Caco-2 (cell line): ENCODE measurements at regions not wholly inside any gene's neighbourhood (a gene's known extent, or its start where the extent isn't known, plus 50 kb on each side); places are given as distances from the start of the nearest gene placed in this dataset.
A peak's percentile ranks its signal among the peaks of the same experiment; 100 is the strongest.
"Not testable (repeated sequence)": the region's sequence is repeated elsewhere in the genome, so short reads cannot be mapped to it uniquely, and the experiment has no call there.

ENCODE experiments used
- BruUV-seq: library from RNA; stranded (reverse); fragments of 400-500 nt; replicated peaks from 2 replicates; lab custom pipeline; 2021; lab: Mats Ljungman, UMichigan
- CTCF ChIA-PET: fragments of 300-600 bp; sonication (Branson Sonifier 250); formaldehyde crosslinking; loops from one replicate; lab custom pipeline; 2022; ENCODE audit warnings: antibody characterized with exemption; lab: Charles Lee
- POLR2A ChIA-PET: fragments of 300-600 bp; sonication (Branson Sonifier 250); formaldehyde crosslinking; loops from one replicate; lab custom pipeline; 2022; ENCODE audit warnings: antibody characterized with exemption; lab: Charles Lee
- DNase-seq, 2 experiments: peaks; one replicate each; pipeline versions ENCODE4 v3.0.0 to v3.0.0-alpha.2; 2020 to 2022
- H3K27me3 ChIP-seq: replicated peaks from 2 replicates; pipeline ENCODE4 v1.6.0; 2011; ENCODE audit warnings: low read length; ENCODE audit not compliant: control insufficient read depth, insufficient read depth
- H3K36me3 ChIP-seq: 2 replicates; pipeline ENCODE4 v1.5.1; 2011; ENCODE audit warnings: low read length; ENCODE audit not compliant: control insufficient read depth, insufficient read depth
- H3K4me1 ChIP-seq: fragments of 250-450 bp; sonication (Bioruptor Pico); 2 replicates; pipeline ENCODE4 v1.5.1; 2020; ENCODE audit warnings: mild to moderate bottlenecking
- H3K4me3 ChIP-seq: 2 replicates; pipeline ENCODE4 v1.5.1; 2011; ENCODE audit warnings: low read depth, mild to moderate bottlenecking, control low read depth, low read length
- H3K9me3 ChIP-seq: fragments of 250-450 bp; sonication (Bioruptor Pico); 2 replicates; pipeline ENCODE4 v1.5.1; 2020; ENCODE audit warnings: mild to moderate bottlenecking, moderate library complexity
- H3K27ac Mint-ChIP-seq: one replicate; pipeline ENCODE4 v1.8.0; 2022; ENCODE audit warnings: mixed read lengths; ENCODE audit not compliant: unreplicated experiment
- H3K27me3 Mint-ChIP-seq: one replicate; pipeline ENCODE4 v1.8.0; 2022; ENCODE audit warnings: mixed read lengths; ENCODE audit not compliant: insufficient read depth, unreplicated experiment
- H3K36me3 Mint-ChIP-seq: one replicate; pipeline ENCODE4 v1.8.0; 2022; ENCODE audit warnings: mild to moderate bottlenecking, mixed read lengths; ENCODE audit not compliant: insufficient read depth, unreplicated experiment
- H3K4me1 Mint-ChIP-seq: one replicate; pipeline ENCODE4 v1.8.0; 2022; ENCODE audit warnings: low read depth, mixed read lengths; ENCODE audit not compliant: unreplicated experiment
- H3K4me3 Mint-ChIP-seq: one replicate; pipeline ENCODE4 v1.8.0; 2022; ENCODE audit warnings: mild to moderate bottlenecking, moderate library complexity, mixed read lengths; ENCODE audit not compliant: unreplicated experiment
- H3K9me3 Mint-ChIP-seq: one replicate; pipeline ENCODE4 v1.8.0; 2022; ENCODE audit warnings: mixed read lengths; ENCODE audit not compliant: unreplicated experiment
- intact Hi-C: fragments of 100-400 bp; cut with micrococcal nuclease; formaldehyde crosslinking; loops from one replicate; pipeline ENCODE4 v1.10.0; 2022; ENCODE audit not compliant: unreplicated experiment
- TF ChIP-seq, protein P1 (sequence below), 2 experiments: fragments of 200-600 bp in 1 of 2; IDR thresholded peaks; 1 replicate in 1 of 2; 2 replicates in 1 of 2; pipeline versions ENCODE4 v1.5.1 to v1.8.0; 2011 to 2022; ENCODE audit warnings: antibody characterized with exemption in 1 of 2, control low read depth in 1 of 2, inconsistent platforms in 1 of 2, low read depth in 1 of 2, low read length in 1 of 2, mild to moderate bottlenecking in 1 of 2, moderate library complexity in 1 of 2; ENCODE audit not compliant: insufficient read depth in 1 of 2, severe bottlenecking in 1 of 2, unreplicated experiment in 1 of 2

DNA sequence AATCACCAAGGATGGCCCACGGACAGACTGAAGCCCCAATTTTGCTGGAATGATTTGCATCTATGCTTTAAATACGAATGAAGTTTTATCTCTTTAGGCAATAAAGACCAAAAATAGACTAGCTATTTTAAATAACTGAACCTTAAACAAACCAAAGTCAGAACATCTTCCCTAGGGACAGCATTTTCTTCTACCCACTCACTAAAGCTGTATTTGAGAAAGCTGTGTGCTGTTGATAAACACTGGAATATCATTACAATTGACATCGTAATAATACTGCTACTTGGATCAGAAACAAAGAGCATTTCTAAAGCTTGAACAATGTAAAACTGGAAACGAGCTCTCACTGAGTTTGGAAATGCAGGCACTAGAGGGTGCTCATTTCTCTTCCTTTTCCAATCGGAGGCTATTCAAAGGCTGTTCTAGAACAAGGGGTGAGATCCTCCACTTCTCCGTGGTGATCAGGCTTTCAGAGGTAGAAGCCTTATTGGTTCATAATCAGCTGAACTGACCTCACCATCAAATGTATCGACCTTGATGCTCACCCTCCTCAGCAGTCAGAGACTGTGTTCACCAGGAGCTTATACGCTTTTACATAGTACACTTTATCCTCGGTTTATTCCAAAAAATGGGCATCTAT lies 225.3 kb upstream of the PRSS1 start:
- ChIA-PET POLR2A (no interaction called here), CTCF (interaction anchor here (1.1 to 1.7 kb wide), 3 partner anchors 8 to 64 kb away, joined by 3 to 10 read pairs (median 4); no protein-coding TSS in a partner anchor)
- no peak for DNase-seq
- intact Hi-C loops, result loop anchor here (5.0 kb wide), 1 partner anchor 42 kb away; no protein-coding TSS in a partner anchor
- Histone ChIP-seq H3K27me3 (no peaks in the 10 kb centered on the region), H3K36me3 (no peaks in the 10 kb centered on the region), H3K4me3 (no peak overlapping the region), H3K9me3 (no peaks in the 10 kb centered on the region), H3K4me1 (no peaks in the 10 kb centered on the region)
- no peaks in the 10 kb centered on the region for H3K36me3 Mint-ChIP-seq
- no peaks in the 10 kb centered on the region for H3K4me1 Mint-ChIP-seq
- no peaks in the 10 kb centered on the region for H3K9me3 Mint-ChIP-seq
- TF ChIP-seq, protein P1, sequence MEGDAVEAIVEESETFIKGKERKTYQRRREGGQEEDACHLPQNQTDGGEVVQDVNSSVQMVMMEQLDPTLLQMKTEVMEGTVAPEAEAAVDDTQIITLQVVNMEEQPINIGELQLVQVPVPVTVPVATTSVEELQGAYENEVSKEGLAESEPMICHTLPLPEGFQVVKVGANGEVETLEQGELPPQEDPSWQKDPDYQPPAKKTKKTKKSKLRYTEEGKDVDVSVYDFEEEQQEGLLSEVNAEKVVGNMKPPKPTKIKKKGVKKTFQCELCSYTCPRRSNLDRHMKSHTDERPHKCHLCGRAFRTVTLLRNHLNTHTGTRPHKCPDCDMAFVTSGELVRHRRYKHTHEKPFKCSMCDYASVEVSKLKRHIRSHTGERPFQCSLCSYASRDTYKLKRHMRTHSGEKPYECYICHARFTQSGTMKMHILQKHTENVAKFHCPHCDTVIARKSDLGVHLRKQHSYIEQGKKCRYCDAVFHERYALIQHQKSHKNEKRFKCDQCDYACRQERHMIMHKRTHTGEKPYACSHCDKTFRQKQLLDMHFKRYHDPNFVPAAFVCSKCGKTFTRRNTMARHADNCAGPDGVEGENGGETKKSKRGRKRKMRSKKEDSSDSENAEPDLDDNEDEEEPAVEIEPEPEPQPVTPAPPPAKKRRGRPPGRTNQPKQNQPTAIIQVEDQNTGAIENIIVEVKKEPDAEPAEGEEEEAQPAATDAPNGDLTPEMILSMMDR (IDR thresholded peaks at IDR 0.05; ENCODE audit: insufficient read depth in 1 of 2, low read depth in 1 of 2, low read length in 1 of 2, severe bottlenecking in 1 of 2, unreplicated experiment in 1 of 2), result no peak
- H3K27me3 Mint-ChIP-seq, result peaks cover 25% of the 10 kb centered on the region
- no TSS peak for BruUV-seq
- no peak overlapping the region for H3K4me3 Mint-ChIP-seq
- H3K27ac Mint-ChIP-seq, result no peak overlapping the region

DNA sequence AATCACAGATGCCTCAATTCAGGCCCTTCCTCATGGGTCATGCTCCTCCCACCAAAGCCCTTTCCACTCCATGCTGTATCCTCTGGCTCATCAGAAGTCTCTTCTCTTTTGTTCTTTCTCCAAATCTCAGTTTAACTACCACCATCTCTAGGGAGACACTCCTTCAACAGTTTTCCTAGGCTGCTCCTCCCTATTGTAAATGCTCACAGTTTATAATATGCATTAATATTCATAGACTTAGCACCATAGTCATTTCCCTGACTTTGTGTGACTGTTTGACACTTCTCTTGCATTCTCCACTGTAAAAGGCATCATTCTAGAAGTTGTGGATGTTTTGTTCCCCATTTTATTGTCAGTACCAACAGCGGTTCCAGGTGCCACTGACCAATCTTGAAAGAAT lies 226.5 kb upstream of the PRSS1 start:
- Mint-ChIP-seq H3K27ac (no peak overlapping the region), H3K9me3 (no peaks in the 10 kb centered on the region), H3K4me1 (no peaks in the 10 kb centered on the region), H3K4me3 (no peak overlapping the region), H3K36me3 (no peaks in the 10 kb centered on the region), H3K27me3 (peaks cover 19% of the 10 kb centered on the region)
- H3K36me3 ChIP-seq, result no peaks in the 10 kb centered on the region
- no peaks in the 10 kb centered on the region for H3K4me1 ChIP-seq
- TF ChIP-seq, protein P1 (IDR thresholded peaks at IDR 0.05; ENCODE audit: insufficient read depth in 1 of 2, low read depth in 1 of 2, low read length in 1 of 2, severe bottlenecking in 1 of 2, unreplicated experiment in 1 of 2), result no peak
- BruUV-seq, result no TSS peak
- POLR2A ChIA-PET, result no interaction called here
- H3K4me3 ChIP-seq, result no peak overlapping the region
- H3K27me3 ChIP-seq, result no peaks in the 10 kb centered on the region
- CTCF ChIA-PET, result interaction anchor here (1.0 kb wide), 1 partner anchor 20 kb away, joined by 5 read pairs; no protein-coding TSS in a partner anchor
- intact Hi-C loops, result loop anchor here (5.0 kb wide), 1 partner anchor 40 kb away; no protein-coding TSS in a partner anchor
- no peaks in the 10 kb centered on the region for H3K9me3 ChIP-seq
- DNase-seq, result no peak

DNA sequence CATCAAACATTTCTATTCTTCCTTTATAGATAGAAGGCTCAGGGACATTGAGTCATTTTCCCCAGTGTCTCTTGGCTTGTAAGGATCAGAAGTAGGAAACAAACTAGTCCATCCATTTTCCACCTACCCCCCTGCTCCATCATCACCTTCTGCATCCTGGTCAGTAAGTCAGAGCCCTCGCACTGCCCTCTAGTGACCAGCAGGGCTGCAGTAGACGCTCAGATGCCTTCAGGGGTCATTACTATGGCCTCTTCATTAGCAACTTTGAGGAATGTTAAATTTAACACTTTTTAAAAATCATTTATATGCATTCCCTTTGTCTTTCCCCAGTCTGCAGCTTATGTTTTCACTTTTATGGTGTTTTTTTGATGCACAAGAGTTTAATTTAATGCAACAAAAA lies 228.4 kb upstream of the PRSS1 start:
- CTCF ChIA-PET, H3K36me3 ChIP-seq, H3K4me3 Mint-ChIP-seq, H3K27ac Mint-ChIP-seq, DNase-seq, H3K4me1 ChIP-seq, H3K9me3 ChIP-seq, H3K36me3 Mint-ChIP-seq, H3K4me1 Mint-ChIP-seq, H3K4me3 ChIP-seq, H3K27me3 ChIP-seq, BruUV-seq, POLR2A ChIA-PET, H3K9me3 Mint-ChIP-seq: not testable (repeated sequence)
- peaks cover 19% of the 10 kb centered on the region for H3K27me3 Mint-ChIP-seq
- TF ChIP-seq, protein P1 (IDR thresholded peaks at IDR 0.05; ENCODE audit: insufficient read depth in 1 of 2, low read depth in 1 of 2, low read length in 1 of 2, severe bottlenecking in 1 of 2, unreplicated experiment in 1 of 2), result peak; percentile 25 to 55
- intact Hi-C loops, result loop anchor here (5.0 kb wide), 1 partner anchor 39 kb away; no protein-coding TSS in a partner anchor

DNA sequence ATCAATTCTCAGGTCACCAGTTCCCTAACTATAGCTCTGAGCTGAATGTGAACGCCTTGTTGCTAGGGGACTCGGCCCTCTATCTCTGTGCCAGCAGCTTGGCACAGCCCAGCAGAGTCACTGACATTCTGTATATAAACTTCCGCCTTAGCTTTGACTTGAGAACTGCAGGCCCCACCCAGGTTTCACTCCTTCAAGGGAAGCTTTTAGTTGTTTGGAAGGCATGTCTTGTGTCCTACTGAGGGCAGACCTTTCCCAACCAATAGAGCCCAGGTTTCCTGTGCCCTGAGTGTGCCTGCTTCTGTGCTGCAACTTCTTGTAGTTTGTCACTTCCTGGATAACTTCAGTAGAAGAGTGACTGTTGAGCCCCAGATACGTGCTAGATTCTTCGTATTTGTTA lies 228.8 kb upstream of the PRSS1 start:
- CTCF ChIA-PET, H3K4me1 ChIP-seq, BruUV-seq, H3K36me3 Mint-ChIP-seq, H3K27me3 ChIP-seq, H3K9me3 ChIP-seq, H3K4me3 ChIP-seq, H3K9me3 Mint-ChIP-seq, POLR2A ChIA-PET, H3K4me1 Mint-ChIP-seq, H3K4me3 Mint-ChIP-seq, H3K36me3 ChIP-seq, DNase-seq, H3K27ac Mint-ChIP-seq: not testable (repeated sequence)
- intact Hi-C loops, result loop anchor here (5.0 kb wide), 1 partner anchor 38 kb away; no protein-coding TSS in a partner anchor
- peaks cover 22% of the 10 kb centered on the region for H3K27me3 Mint-ChIP-seq
